ENCODE measurements at regions not wholly inside any gene's neighbourhood (a gene's known extent, or its start where the extent isn't known, plus 50 kb on each side); places are given as distances from the start of the nearest gene placed in this dataset.

- Histone ChIP-seq H3K9ac (ENCODE audit: low read length) (no peak overlapping the region), H3K4me3 (ENCODE audit: low read length) (no peak overlapping the region), H3K36me3 (ENCODE audit: control insufficient read depth, insufficient read depth, low read length, severe bottlenecking) (no peaks in the 10 kb centered on the region), H3K9me3 (ENCODE audit: control insufficient read depth, low read length) (no peaks in the 10 kb centered on the region), H3K27me3 (replicated peaks; ENCODE audit: control insufficient read depth, insufficient read depth, low read length) (no peaks in the 10 kb centered on the region), H3K4me1 (ENCODE audit: control insufficient read depth, insufficient read depth, low read length) (peaks cover 8% of the 10 kb centered on the region)
- DNase-seq (ENCODE audit: low read depth), result no peak
Observed at GRCh38 chr3:28646435-28646834, 297.8 kb upstream of the AZI2 start.

GRCh38 chr3:28649266-28649665 is 300.6 kb upstream of the AZI2 start:
- H3K4me1 ChIP-seq (ENCODE audit: control insufficient read depth, insufficient read depth, low read length), result peaks cover 9% of the 10 kb centered on the region
- no peaks in the 10 kb centered on the region for H3K36me3 ChIP-seq (ENCODE audit: control insufficient read depth, insufficient read depth, low read length, severe bottlenecking)
- H3K27me3 ChIP-seq (replicated peaks; ENCODE audit: control insufficient read depth, insufficient read depth, low read length), result no peaks in the 10 kb centered on the region
- no peak overlapping the region for H3K4me3 ChIP-seq (ENCODE audit: low read length)
- H3K9ac ChIP-seq (ENCODE audit: low read length), result no peak overlapping the region
- no peaks in the 10 kb centered on the region for H3K9me3 ChIP-seq (ENCODE audit: control insufficient read depth, low read length)
- no peak for DNase-seq (ENCODE audit: low read depth)

- Histone ChIP-seq H3K4me3 (ENCODE audit: low read length) (no peak overlapping the region), H3K9me3 (ENCODE audit: control insufficient read depth, low read length) (no peaks in the 10 kb centered on the region), H3K9ac (ENCODE audit: low read length) (no peak overlapping the region), H3K4me1 (ENCODE audit: control insufficient read depth, insufficient read depth, low read length) (peaks cover 9% of the 10 kb centered on the region), H3K27me3 (replicated peaks; ENCODE audit: control insufficient read depth, insufficient read depth, low read length) (no peaks in the 10 kb centered on the region), H3K36me3 (ENCODE audit: control insufficient read depth, insufficient read depth, low read length, severe bottlenecking) (no peaks in the 10 kb centered on the region)
- peak; percentile 7 for DNase-seq (ENCODE audit: low read depth)
Observed at GRCh38 chr3:28651159-28651558, 302.5 kb upstream of the AZI2 start.

- no peak for DNase-seq (ENCODE audit: low read depth)
- H3K9ac ChIP-seq (ENCODE audit: low read length), result no peak overlapping the region
Observed at GRCh38 chr3:28664123-28664522, 315.5 kb upstream of the AZI2 start.

GRCh38 chr3:28667646-28668621 is 319.3 kb upstream of the AZI2 start:
- Histone ChIP-seq H3K9me3 (ENCODE audit: control insufficient read depth, low read length) (no peaks in the 10 kb centered on the region), H3K4me1 (ENCODE audit: control insufficient read depth, insufficient read depth, low read length) (peaks cover 6% of the 10 kb centered on the region), H3K27me3 (replicated peaks; ENCODE audit: control insufficient read depth, insufficient read depth, low read length) (peaks cover 4% of the 10 kb centered on the region), H3K4me3 (ENCODE audit: low read length) (no peak overlapping the region), H3K9ac (ENCODE audit: low read length) (no peak overlapping the region), H3K36me3 (ENCODE audit: control insufficient read depth, insufficient read depth, low read length, severe bottlenecking) (no peaks in the 10 kb centered on the region)
- peak; percentile 78 for DNase-seq (ENCODE audit: low read depth)

More at GRCh38 chr3:28664123-28664522, 315.5 kb upstream of the AZI2 start:
- no peaks in the 10 kb centered on the region for H3K27me3 ChIP-seq (replicated peaks; ENCODE audit: control insufficient read depth, insufficient read depth, low read length)
- no peaks in the 10 kb centered on the region for H3K9me3 ChIP-seq (ENCODE audit: control insufficient read depth, low read length)
- H3K36me3 ChIP-seq (ENCODE audit: control insufficient read depth, insufficient read depth, low read length, severe bottlenecking), result no peaks in the 10 kb centered on the region
- no peak overlapping the region for H3K4me3 ChIP-seq (ENCODE audit: low read length)
- peaks cover 6% of the 10 kb centered on the region for H3K4me1 ChIP-seq (ENCODE audit: control insufficient read depth, insufficient read depth, low read length)

GRCh38 chr3:28669870-28670269 is 321.2 kb upstream of the AZI2 start:
- DNase-seq (ENCODE audit: low read depth), result no peak
- Histone ChIP-seq H3K36me3 (ENCODE audit: control insufficient read depth, insufficient read depth, low read length, severe bottlenecking) (no peaks in the 10 kb centered on the region), H3K27me3 (replicated peaks; ENCODE audit: control insufficient read depth, insufficient read depth, low read length) (peaks cover 4% of the 10 kb centered on the region), H3K9ac (ENCODE audit: low read length) (no peak overlapping the region), H3K4me1 (ENCODE audit: control insufficient read depth, insufficient read depth, low read length) (no peaks in the 10 kb centered on the region), H3K9me3 (ENCODE audit: control insufficient read depth, low read length) (no peaks in the 10 kb centered on the region), H3K4me3 (ENCODE audit: low read length) (no peak overlapping the region)

GRCh38 chr3:28672406-28672805 is 323.8 kb upstream of the AZI2 start:
- no peak for DNase-seq (ENCODE audit: low read depth)
- peaks cover 4% of the 10 kb centered on the region for H3K27me3 ChIP-seq (replicated peaks; ENCODE audit: control insufficient read depth, insufficient read depth, low read length)
- H3K9me3 ChIP-seq (ENCODE audit: control insufficient read depth, low read length), result no peaks in the 10 kb centered on the region
- H3K4me1 ChIP-seq (ENCODE audit: control insufficient read depth, insufficient read depth, low read length), result no peaks in the 10 kb centered on the region
- H3K36me3 ChIP-seq (ENCODE audit: control insufficient read depth, insufficient read depth, low read length, severe bottlenecking), result no peaks in the 10 kb centered on the region
- no peak overlapping the region for H3K9ac ChIP-seq (ENCODE audit: low read length)
- no peak overlapping the region for H3K4me3 ChIP-seq (ENCODE audit: low read length)

GRCh38 chr3:28673446-28673845 is 324.8 kb upstream of the AZI2 start:
- no peak for DNase-seq (ENCODE audit: low read depth)
- H3K9ac ChIP-seq (ENCODE audit: low read length), result no peak overlapping the region
- no peaks in the 10 kb centered on the region for H3K4me1 ChIP-seq (ENCODE audit: control insufficient read depth, insufficient read depth, low read length)
- H3K36me3 ChIP-seq (ENCODE audit: control insufficient read depth, insufficient read depth, low read length, severe bottlenecking), result no peaks in the 10 kb centered on the region
- peaks cover 4% of the 10 kb centered on the region for H3K27me3 ChIP-seq (replicated peaks; ENCODE audit: control insufficient read depth, insufficient read depth, low read length)
- no peak overlapping the region for H3K4me3 ChIP-seq (ENCODE audit: low read length)
- no peaks in the 10 kb centered on the region for H3K9me3 ChIP-seq (ENCODE audit: control insufficient read depth, low read length)

- Histone ChIP-seq H3K9ac (ENCODE audit: low read length) (no peak overlapping the region), H3K27me3 (replicated peaks; ENCODE audit: control insufficient read depth, insufficient read depth, low read length) (peaks cover 4% of the 10 kb centered on the region), H3K9me3 (ENCODE audit: control insufficient read depth, low read length) (no peaks in the 10 kb centered on the region), H3K4me3 (ENCODE audit: low read length) (no peak overlapping the region), H3K4me1 (ENCODE audit: control insufficient read depth, insufficient read depth, low read length) (no peaks in the 10 kb centered on the region), H3K36me3 (ENCODE audit: control insufficient read depth, insufficient read depth, low read length, severe bottlenecking) (no peaks in the 10 kb centered on the region)
- DNase-seq (ENCODE audit: low read depth), result no peak
Observed at GRCh38 chr3:28674212-28674611, 325.6 kb upstream of the AZI2 start.

GRCh38 chr3:28677581-28677980 is 329.0 kb upstream of the AZI2 start:
- Histone ChIP-seq H3K9ac (ENCODE audit: low read length) (no peak overlapping the region), H3K36me3 (ENCODE audit: control insufficient read depth, insufficient read depth, low read length, severe bottlenecking) (no peaks in the 10 kb centered on the region), H3K9me3 (ENCODE audit: control insufficient read depth, low read length) (no peaks in the 10 kb centered on the region), H3K4me3 (ENCODE audit: low read length) (no peak overlapping the region), H3K4me1 (ENCODE audit: control insufficient read depth, insufficient read depth, low read length) (peaks cover 20% of the 10 kb centered on the region), H3K27me3 (replicated peaks; ENCODE audit: control insufficient read depth, insufficient read depth, low read length) (no peaks in the 10 kb centered on the region)
- DNase-seq (ENCODE audit: low read depth), result no peak

- H3K4me3 ChIP-seq (ENCODE audit: low read length), result no peak overlapping the region
Observed at GRCh38 chr3:28678086-28678485, 329.5 kb upstream of the AZI2 start.

More at GRCh38 chr3:28678086-28678485, 329.5 kb upstream of the AZI2 start:
- H3K36me3 ChIP-seq (ENCODE audit: control insufficient read depth, insufficient read depth, low read length, severe bottlenecking), result no peaks in the 10 kb centered on the region
- DNase-seq (ENCODE audit: low read depth), result no peak
- no peak overlapping the region for H3K9ac ChIP-seq (ENCODE audit: low read length)
- H3K4me1 ChIP-seq (ENCODE audit: control insufficient read depth, insufficient read depth, low read length), result peaks cover 20% of the 10 kb centered on the region
- H3K9me3 ChIP-seq (ENCODE audit: control insufficient read depth, low read length), result no peaks in the 10 kb centered on the region
- no peaks in the 10 kb centered on the region for H3K27me3 ChIP-seq (replicated peaks; ENCODE audit: control insufficient read depth, insufficient read depth, low read length)

Data from adipocyte (in vitro differentiated cells).